Ascending aorta (tissue), 2 donors: ENCODE measurements at regions not wholly inside any gene's neighbourhood (a gene's known extent, or its start where the extent isn't known, plus 50 kb on each side); places are given as distances from the start of the nearest gene placed in this dataset.
A peak's percentile ranks its signal among the peaks of the same experiment; 100 is the strongest.

ENCODE experiments used
- DNase-seq, 2 donors: peaks; one replicate each; pipeline ENCODE4 v3.0.0-alpha.2; 2019; ENCODE audit warnings: low spot score in 2 of 2
- H3K27ac ChIP-seq, 2 donors: fragments of 200-600 bp; sonication (generic); one replicate each; pipeline ENCODE4 v1.5.1; 2016 to 2017; ENCODE audit warnings: mild to moderate bottlenecking in 1 of 2
- H3K27me3 ChIP-seq: fragments of 200-600 bp; sonication (generic); one replicate; pipeline ENCODE4 v1.5.1; 2017
- H3K36me3 ChIP-seq, 2 donors: fragments of 200-600 bp; sonication (generic); one replicate each; pipeline ENCODE4 v1.5.1; 2016
- H3K4me1 ChIP-seq, 2 donors: fragments of 200-600 bp; sonication (generic); one replicate each; pipeline ENCODE4 v1.5.1; 2016 to 2017; ENCODE audit warnings: mild to moderate bottlenecking in 1 of 2
- H3K4me3 ChIP-seq, 2 donors: fragments of 200-600 bp; sonication (generic); one replicate each; pipeline ENCODE4 v1.5.1; 2016 to 2017; ENCODE audit warnings: mild to moderate bottlenecking in 1 of 2
- H3K9me3 ChIP-seq, 2 donors: fragments of 200-600 bp; sonication (generic); one replicate each; pipeline ENCODE4 v1.5.1; 2016
- CTCF ChIP-seq, 3 experiments: fragments of 200-600 bp in 2 of 3; fragments of 450-650 bp in 1 of 3; sonication (generic) in 2 of 3; IDR thresholded peaks; one replicate each; pipeline ENCODE4 v1.5.1; 2016 to 2019; ENCODE audit warnings: antibody characterized with exemption in 3 of 3, mild to moderate bottlenecking in 1 of 3, moderate library complexity in 1 of 3
- intact Hi-C: fragments of 100-400 bp; cut with DNase I; formaldehyde crosslinking; loops from one replicate; pipeline ENCODE4 v1.15.1; 2023

- peaks cover 3 to 8% of the 10 kb centered on the region in 2 donors for H3K4me1 ChIP-seq
- DNase-seq: peak in 1 of 2 donors; percentile 76
- H3K4me3 ChIP-seq: peak overlapping the region in 1 of 2 donors; percentile 3
- H3K9me3 ChIP-seq: no peaks in the 10 kb centered on the region
- peak overlapping the region; percentile 69 to 71 for H3K27ac ChIP-seq
- H3K27me3 ChIP-seq: no peaks in the 10 kb centered on the region
- TF ChIP-seq CTCF (IDR thresholded peaks at IDR 0.05): no peak
- H3K36me3 ChIP-seq: no peaks in the 10 kb centered on the region
- intact Hi-C loops: no loop called here
Measured at GRCh38 chr4:158051401-158052235, 121.2 kb downstream of the GASK1B start.

DNA sequence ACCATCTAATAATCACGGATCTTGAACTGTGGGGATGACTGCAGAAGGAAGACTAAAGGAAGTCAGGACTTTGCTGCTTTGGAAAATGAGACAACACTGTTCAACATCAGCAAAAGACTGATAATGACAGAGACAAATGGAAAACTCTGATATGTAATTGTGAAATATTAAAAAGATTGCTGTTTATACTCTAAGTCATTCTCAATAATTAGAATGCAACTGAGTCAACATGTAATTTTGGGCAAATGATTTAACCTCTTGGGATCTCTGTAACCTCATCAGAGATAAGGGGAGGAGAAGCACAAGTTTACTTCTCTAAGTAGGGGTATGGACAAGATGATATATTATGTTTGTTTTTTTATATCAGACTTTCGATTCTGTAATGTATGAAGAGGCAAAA lies 121.9 kb downstream of the GASK1B start:
- no peaks in the 10 kb centered on the region for H3K36me3 ChIP-seq
- no peaks in the 10 kb centered on the region for H3K27me3 ChIP-seq
- H3K27ac ChIP-seq: peak overlapping the region; percentile 69 to 71
- H3K9me3 ChIP-seq: no peaks in the 10 kb centered on the region
- TF ChIP-seq CTCF (IDR thresholded peaks at IDR 0.05): no peak
- H3K4me1 ChIP-seq: peaks cover 3 to 8% of the 10 kb centered on the region in 2 donors
- intact Hi-C loops: no loop called here
- peak overlapping the region in 1 of 2 donors; percentile 3 for H3K4me3 ChIP-seq
- DNase-seq: no peak

- Histone ChIP-seq H3K4me3 (no peak overlapping the region), H3K27ac (no peak overlapping the region), H3K27me3 (no peaks in the 10 kb centered on the region), H3K36me3 (no peaks in the 10 kb centered on the region), H3K9me3 (no peaks in the 10 kb centered on the region), H3K4me1 (peaks cover 0 to 4% of the 10 kb centered on the region in 2 donors)
- TF ChIP-seq CTCF (IDR thresholded peaks at IDR 0.05): no peak
- no peak for DNase-seq
- intact Hi-C loops: no loop called here
Measured at GRCh38 chr4:158046345-158046744, 126.5 kb downstream of the GASK1B start.

GRCh38 chr4:158043971-158044618 lies 128.7 kb downstream of the GASK1B start:
- Histone ChIP-seq H3K9me3 (peaks cover 0 to 1% of the 10 kb centered on the region in 2 donors), H3K27ac (no peak overlapping the region), H3K27me3 (no peaks in the 10 kb centered on the region), H3K36me3 (no peaks in the 10 kb centered on the region), H3K4me3 (no peak overlapping the region), H3K4me1 (no peaks in the 10 kb centered on the region)
- intact Hi-C loops: no loop called here
- no peak for TF ChIP-seq CTCF (IDR thresholded peaks at IDR 0.05)
- DNase-seq: no peak

DNA sequence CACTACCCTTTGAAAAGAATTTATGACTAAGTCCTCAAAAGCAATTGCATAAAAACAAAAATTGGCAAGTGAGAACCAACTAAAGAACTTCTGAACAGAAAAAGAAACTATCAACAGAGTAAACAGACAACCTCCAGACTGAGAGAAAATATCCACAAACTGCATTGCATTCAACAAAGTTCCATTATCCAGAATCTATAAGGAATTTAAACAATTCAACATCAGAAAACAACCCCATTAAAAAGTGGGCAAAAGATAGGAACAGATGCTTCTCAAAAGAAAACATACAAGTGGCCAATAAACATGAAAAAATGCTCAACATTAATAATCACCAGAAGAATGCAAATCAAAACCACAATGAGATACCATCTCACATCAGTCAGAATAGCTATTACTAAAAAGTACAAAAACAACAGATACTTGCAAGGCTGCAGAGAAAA lies 130.2 kb downstream of the GASK1B start:
- no peak for TF ChIP-seq CTCF (IDR thresholded peaks at IDR 0.05)
- intact Hi-C loops: no loop called here
- no peak overlapping the region for H3K27ac ChIP-seq
- H3K27me3 ChIP-seq: no peaks in the 10 kb centered on the region
- H3K4me3 ChIP-seq: no peak overlapping the region
- DNase-seq: no peak
- peaks cover 0 to 11% of the 10 kb centered on the region in 2 donors for H3K9me3 ChIP-seq
- no peaks in the 10 kb centered on the region for H3K36me3 ChIP-seq
- no peaks in the 10 kb centered on the region for H3K4me1 ChIP-seq
